SK-N-MC (cell line): ENCODE measurements at regions not wholly inside any gene's neighbourhood (a gene's known extent, or its start where the extent isn't known, plus 50 kb on each side); places are given as distances from the start of the nearest gene placed in this dataset.

Experiments
- DNase-seq: peaks from one replicate; pipeline ENCODE4 v3.0.0-alpha.2; 2011; ENCODE audit warnings: low read depth, low spot score
- H3K27ac ChIP-seq: fragments of 200-600 bp; sonication (generic); 2 replicates; pipeline ENCODE4 v1.5.1; 2016; ENCODE audit warnings: mixed run types
- H3K36me3 ChIP-seq: fragments of 200-600 bp; sonication (generic); 2 replicates; pipeline ENCODE4 v1.6.1; 2017; ENCODE audit warnings: antibody characterized with exemption, low read length, mixed read lengths; ENCODE audit not compliant: insufficient read depth
- H3K4me3 ChIP-seq: fragments of 200-600 bp; sonication (generic); 2 replicates; pipeline ENCODE4 v1.5.1; 2016
- H3K9ac ChIP-seq: fragments of 200-600 bp; sonication (generic); 2 replicates; pipeline ENCODE4 v1.8.0; 2017; ENCODE audit warnings: mixed run types, mixed read lengths; ENCODE audit not compliant: insufficient read length
- H3K9me3 ChIP-seq: fragments of 200-600 bp; sonication (generic); 2 replicates; pipeline ENCODE4 v1.6.1; 2017; ENCODE audit warnings: low read depth, mild to moderate bottlenecking, antibody characterized with exemption, low read length, moderate library complexity, mixed read lengths
- EZH2 ChIP-seq: fragments of 200-600 bp; sonication (generic); IDR thresholded peaks from one replicate; pipeline ENCODE4 v1.6.1; 2017; ENCODE audit warnings: antibody characterized with exemption
- FOXP2 ChIP-seq: optimal IDR thresholded peaks from 2 replicates; pipeline ENCODE3; 2011; ENCODE audit warnings: mild to moderate bottlenecking, moderate library complexity; ENCODE audit not compliant: insufficient read depth; ENCODE audit errors: extremely low read length, control extremely low read depth
- POLR2AphosphoS5 ChIP-seq: IDR thresholded peaks from 2 replicates; pipeline ENCODE4 v1.6.1; 2012; ENCODE audit warnings: mild to moderate bottlenecking, low read depth, low read length, borderline replicate concordance

- Histone ChIP-seq H3K36me3 (no peaks in the 10 kb centered on the region), H3K27ac (no peak overlapping the region), H3K4me3 (no peak overlapping the region), H3K9ac (no peak overlapping the region), H3K9me3 (no peaks in the 10 kb centered on the region)
- DNase-seq = no peak
- TF ChIP-seq EZH2 (no peak), POLR2AphosphoS5 (no peak), FOXP2 (no peak)
Measured at GRCh38 chr2:5969303-5969702, 277.1 kb downstream of the SOX11 start.

- Histone ChIP-seq H3K9ac (no peak overlapping the region), H3K27ac (no peak overlapping the region), H3K4me3 (no peak overlapping the region), H3K36me3 (no peaks in the 10 kb centered on the region), H3K9me3 (no peaks in the 10 kb centered on the region)
- TF ChIP-seq POLR2AphosphoS5 (no peak), EZH2 (no peak), FOXP2 (no peak)
- DNase-seq = no peak
Measured at GRCh38 chr2:5970347-5970746, 278.2 kb downstream of the SOX11 start.

GRCh38 chr2:5974477-5974876, 282.3 kb downstream of the SOX11 start:
- H3K27ac ChIP-seq = no peak overlapping the region
- H3K9ac ChIP-seq = no peak overlapping the region
- no peaks in the 10 kb centered on the region for H3K9me3 ChIP-seq
- no peak overlapping the region for H3K4me3 ChIP-seq
- no peak for DNase-seq
- TF ChIP-seq POLR2AphosphoS5 = no peak
- TF ChIP-seq FOXP2 = no peak
- no peak for TF ChIP-seq EZH2
- no peaks in the 10 kb centered on the region for H3K36me3 ChIP-seq

GRCh38 chr2:5975401-5975800, 283.2 kb downstream of the SOX11 start:
- Histone ChIP-seq H3K9ac (no peak overlapping the region), H3K27ac (no peak overlapping the region), H3K36me3 (no peaks in the 10 kb centered on the region), H3K9me3 (no peaks in the 10 kb centered on the region), H3K4me3 (no peak overlapping the region)
- DNase-seq = no peak
- TF ChIP-seq EZH2 (no peak), POLR2AphosphoS5 (no peak), FOXP2 (no peak)

- no peak for DNase-seq
Measured at GRCh38 chr2:5976531-5977065, 284.4 kb downstream of the SOX11 start.

GRCh38 chr2:5977477-5977876, 285.3 kb downstream of the SOX11 start:
- no peaks in the 10 kb centered on the region for H3K36me3 ChIP-seq
- no peak overlapping the region for H3K27ac ChIP-seq
- H3K9me3 ChIP-seq = no peaks in the 10 kb centered on the region
- DNase-seq = no peak
- no peak overlapping the region for H3K9ac ChIP-seq
- TF ChIP-seq POLR2AphosphoS5 (no peak), EZH2 (no peak), FOXP2 (no peak)
- H3K4me3 ChIP-seq = no peak overlapping the region

More at GRCh38 chr2:5976531-5977065, 284.4 kb downstream of the SOX11 start:
- Histone ChIP-seq H3K4me3 (no peak overlapping the region), H3K36me3 (no peaks in the 10 kb centered on the region), H3K27ac (no peak overlapping the region), H3K9ac (no peak overlapping the region), H3K9me3 (no peaks in the 10 kb centered on the region)
- TF ChIP-seq POLR2AphosphoS5 (no peak), FOXP2 (no peak), EZH2 (no peak)

- DNase-seq = no peak
- no peaks in the 10 kb centered on the region for H3K9me3 ChIP-seq
- TF ChIP-seq POLR2AphosphoS5 (no peak), FOXP2 (no peak), EZH2 (no peak)
- no peaks in the 10 kb centered on the region for H3K36me3 ChIP-seq
- no peak overlapping the region for H3K9ac ChIP-seq
- no peak overlapping the region for H3K4me3 ChIP-seq
- no peak overlapping the region for H3K27ac ChIP-seq
Measured at GRCh38 chr2:5978131-5978751, 286.1 kb downstream of the SOX11 start.

- DNase-seq = no peak
- TF ChIP-seq FOXP2 (no peak), POLR2AphosphoS5 (no peak), EZH2 (no peak)
- H3K27ac ChIP-seq = no peak overlapping the region
- H3K36me3 ChIP-seq = no peaks in the 10 kb centered on the region
- no peaks in the 10 kb centered on the region for H3K9me3 ChIP-seq
- H3K4me3 ChIP-seq = no peak overlapping the region
- H3K9ac ChIP-seq = no peak overlapping the region
Measured at GRCh38 chr2:5980450-5981190, 288.4 kb downstream of the SOX11 start.
